Pancreas (tissue), 10 donors: ENCODE measurements at regions not wholly inside any gene's neighbourhood (a gene's known extent, or its start where the extent isn't known, plus 50 kb on each side); places are given as distances from the start of the nearest gene placed in this dataset.

Experiments
- ATAC-seq, 4 donors: fragments of 200-7000 bp; cut with Tn5 transposase; one replicate each; pipeline versions ENCODE4 v1.8.0 to v1.9.1; 2020; ENCODE audit warnings: mild to moderate bottlenecking in 4 of 4, moderate library complexity in 4 of 4
- DNase-seq, 6 donors: peaks; one replicate each; pipeline ENCODE4 v3.0.0-alpha.2; 2020
- FAIRE-seq: peaks from 2 replicates; lab custom pipeline; 2012; peaks lifted over from hg19 to GRCh38; lab: Jason Lieb, UNC
- H3K27ac ChIP-seq, 4 donors: fragments of 200-600 bp; sonication (generic); 1 replicate in 3 of 4; 2 replicates in 1 of 4; pipeline versions ENCODE4 v1.5.0 to v1.8.0; 2020
- H3K27me3 ChIP-seq, 4 donors: fragments of 200-600 bp; one replicate each; pipeline ENCODE4 v1.8.0; 2021
- H3K36me3 ChIP-seq, 3 donors: fragments of 200-600 bp; sonication (generic) in 1 of 3; one replicate each; pipeline versions ENCODE4 v1.5.0 to v1.8.0; 2020 to 2021
- H3K4me1 ChIP-seq, 3 donors: fragments of 200-600 bp; one replicate each; pipeline ENCODE4 v1.8.0; 2021
- H3K4me3 ChIP-seq, 4 donors: fragments of 200-600 bp; sonication (generic) in 2 of 4; one replicate each; pipeline versions ENCODE4 v1.5.0 to v1.8.0; 2020 to 2021
- H3K9me3 ChIP-seq, 4 donors: fragments of 200-600 bp; one replicate each; pipeline ENCODE4 v1.8.0; 2021
- CTCF ChIP-seq, 4 donors: fragments of 200-600 bp; sonication (generic) in 3 of 4; IDR thresholded peaks; one replicate each; pipeline versions ENCODE4 v1.5.0 to v1.8.0; 2021; ENCODE audit warnings: antibody characterized with exemption in 4 of 4
- WGBS, 2 donors: extraction: QIAGEN DNeasy Blood & Tissue Kit; methylation state at CpG; one replicate each; pipeline ENCODE4 v1.1.7; 2013; 5-methylcytosine and 5-hydroxymethylcytosine counted together
- intact Hi-C, 3 donors: fragments of 100-400 bp; cut with DNase I; formaldehyde crosslinking; loops; one replicate each; pipeline versions ENCODE4 v1.11.1 to v1.14.2; 2022
- donor health status: healthy with polysubstance abuse.
- donor health status: DM: no; HTN: no; CAD: no; lungs with moderate emphysema.
- donor health status: DM: no; HTN: no; CAD: no.
- donor health status: control.
- donor health status: control.
- donor health status: Bipolar disorder and iron deficiency.
- donor health status: DM: yes; HTN: yes; CAD: no.
- donor health status: DM: no; HTN: no; CAD: no.
- donor health status: DM: no; HTN: no; CAD: no.
- donor health status: DM: yes; HTN: yes; CAD: no.

GRCh38 chr18:66066191-66066590 lies 315.4 kb downstream of the CDH7 start:
- DNase-seq (no peak), ATAC-seq (no peak), FAIRE-seq (no peak)
- H3K36me3 ChIP-seq: no peaks in the 10 kb centered on the region
- WGBS, 2 donors: 82 to 86% methylated on average over 2 of the region's 2 CpGs
- H3K9me3 ChIP-seq: no peaks in the 10 kb centered on the region
- H3K27ac ChIP-seq: no peak overlapping the region
- H3K4me3 ChIP-seq: no peak overlapping the region
- TF ChIP-seq CTCF (IDR thresholded peaks at IDR 0.05): no peak
- no peaks in the 10 kb centered on the region for H3K27me3 ChIP-seq
- intact Hi-C loops: no loop called here
- H3K4me1 ChIP-seq: no peaks in the 10 kb centered on the region

- ATAC-seq: no peak
- Histone ChIP-seq H3K36me3 (no peaks in the 10 kb centered on the region), H3K9me3 (no peaks in the 10 kb centered on the region), H3K27me3 (no peaks in the 10 kb centered on the region), H3K27ac (no peak overlapping the region), H3K4me3 (no peak overlapping the region), H3K4me1 (peaks cover 0 to 18% (median 9%) of the 10 kb centered on the region in 3 donors)
- WGBS, 2 donors: 83 to 90% methylated on average over 1 of the region's 1 CpG
- no peak for DNase-seq
- intact Hi-C loops: no loop called here
- TF ChIP-seq CTCF (IDR thresholded peaks at IDR 0.05): no peak
- FAIRE-seq: no peak
Measured at GRCh38 chr18:66048406-66048805, 297.6 kb downstream of the CDH7 start.

GRCh38 chr18:66046032-66046602 lies 295.3 kb downstream of the CDH7 start:
- Histone ChIP-seq H3K36me3 (no peaks in the 10 kb centered on the region), H3K4me1 (peaks cover 0 to 18% (median 9%) of the 10 kb centered on the region in 3 donors), H3K27me3 (no peaks in the 10 kb centered on the region), H3K27ac (no peak overlapping the region), H3K9me3 (no peaks in the 10 kb centered on the region), H3K4me3 (no peak overlapping the region)
- intact Hi-C loops: no loop called here
- WGBS, 2 donors: 6 to 13% methylated on average over 2 of the region's 2 CpGs
- TF ChIP-seq CTCF (IDR thresholded peaks at IDR 0.05): no peak
- DNase-seq (peak in 2 of 6 donors; percentile 4 to 15), FAIRE-seq (no peak), ATAC-seq (peak; percentile 69 to 99 (median 94))

- Histone ChIP-seq H3K9me3 (no peaks in the 10 kb centered on the region), H3K4me3 (no peak overlapping the region), H3K27ac (no peak overlapping the region), H3K27me3 (no peaks in the 10 kb centered on the region), H3K4me1 (peaks cover 0 to 18% (median 9%) of the 10 kb centered on the region in 3 donors), H3K36me3 (no peaks in the 10 kb centered on the region)
- DNase-seq (no peak), ATAC-seq (no peak), FAIRE-seq (no peak)
- no peak for TF ChIP-seq CTCF (IDR thresholded peaks at IDR 0.05)
- intact Hi-C loops: no loop called here
- 45 to 64% methylated on average over 2 of the region's 2 CpGs for WGBS, 2 donors
Measured at GRCh38 chr18:66043009-66043408, 292.2 kb downstream of the CDH7 start.

- H3K9me3 ChIP-seq: no peaks in the 10 kb centered on the region
- 42 to 68% methylated on average over 2 of the region's 2 CpGs for WGBS, 2 donors
- no peak overlapping the region for H3K27ac ChIP-seq
- DNase-seq (no peak), ATAC-seq (no peak), FAIRE-seq (no peak)
- no peak overlapping the region for H3K4me3 ChIP-seq
- intact Hi-C loops: no loop called here
- H3K4me1 ChIP-seq: no peaks in the 10 kb centered on the region
- TF ChIP-seq CTCF (IDR thresholded peaks at IDR 0.05): no peak
- no peaks in the 10 kb centered on the region for H3K27me3 ChIP-seq
- H3K36me3 ChIP-seq: no peaks in the 10 kb centered on the region
Measured at GRCh38 chr18:66013969-66014368, 263.2 kb downstream of the CDH7 start.
